ENCODE measurements at regions not wholly inside any gene's neighbourhood (a gene's known extent, or its start where the extent isn't known, plus 50 kb on each side); places are given as distances from the start of the nearest gene placed in this dataset.

DNA sequence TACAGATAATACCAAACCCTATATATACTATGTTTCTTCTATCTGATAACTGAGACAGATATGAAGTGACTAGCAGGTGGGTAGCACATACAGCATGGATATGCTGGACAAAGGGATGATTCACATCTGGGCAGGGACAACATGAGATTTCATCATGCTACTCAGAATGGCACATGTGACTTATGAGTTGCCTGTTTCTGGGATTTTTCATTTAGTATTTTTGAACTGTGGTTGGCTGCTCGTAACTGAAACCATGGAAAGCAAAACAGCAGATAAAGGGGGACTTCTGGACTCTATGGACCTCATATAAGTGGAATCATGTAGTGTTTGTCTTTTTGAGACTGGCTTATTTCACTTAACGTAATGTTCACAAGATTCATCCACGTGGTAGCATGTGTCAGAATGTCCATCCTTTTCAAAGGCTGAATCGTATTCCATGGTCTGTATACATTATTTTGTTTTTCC, 883.0 kb downstream of the TBC1D22A start:
- TF ChIP-seq SPI1 (IDR thresholded peaks at IDR 0.05; ENCODE audit: borderline replicate concordance, low read depth) (no peak), GABPA (IDR thresholded peaks at IDR 0.05; ENCODE audit: low read depth) (no peak), POLR2AphosphoS5 (IDR thresholded peaks at IDR 0.05; ENCODE audit: low read depth) (no peak)
- TF ChIP-seq, protein P1, sequence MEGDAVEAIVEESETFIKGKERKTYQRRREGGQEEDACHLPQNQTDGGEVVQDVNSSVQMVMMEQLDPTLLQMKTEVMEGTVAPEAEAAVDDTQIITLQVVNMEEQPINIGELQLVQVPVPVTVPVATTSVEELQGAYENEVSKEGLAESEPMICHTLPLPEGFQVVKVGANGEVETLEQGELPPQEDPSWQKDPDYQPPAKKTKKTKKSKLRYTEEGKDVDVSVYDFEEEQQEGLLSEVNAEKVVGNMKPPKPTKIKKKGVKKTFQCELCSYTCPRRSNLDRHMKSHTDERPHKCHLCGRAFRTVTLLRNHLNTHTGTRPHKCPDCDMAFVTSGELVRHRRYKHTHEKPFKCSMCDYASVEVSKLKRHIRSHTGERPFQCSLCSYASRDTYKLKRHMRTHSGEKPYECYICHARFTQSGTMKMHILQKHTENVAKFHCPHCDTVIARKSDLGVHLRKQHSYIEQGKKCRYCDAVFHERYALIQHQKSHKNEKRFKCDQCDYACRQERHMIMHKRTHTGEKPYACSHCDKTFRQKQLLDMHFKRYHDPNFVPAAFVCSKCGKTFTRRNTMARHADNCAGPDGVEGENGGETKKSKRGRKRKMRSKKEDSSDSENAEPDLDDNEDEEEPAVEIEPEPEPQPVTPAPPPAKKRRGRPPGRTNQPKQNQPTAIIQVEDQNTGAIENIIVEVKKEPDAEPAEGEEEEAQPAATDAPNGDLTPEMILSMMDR (IDR thresholded peaks at IDR 0.05; ENCODE audit: insufficient read depth, low read length): no peak
- TF ChIP-seq, protein P2, sequence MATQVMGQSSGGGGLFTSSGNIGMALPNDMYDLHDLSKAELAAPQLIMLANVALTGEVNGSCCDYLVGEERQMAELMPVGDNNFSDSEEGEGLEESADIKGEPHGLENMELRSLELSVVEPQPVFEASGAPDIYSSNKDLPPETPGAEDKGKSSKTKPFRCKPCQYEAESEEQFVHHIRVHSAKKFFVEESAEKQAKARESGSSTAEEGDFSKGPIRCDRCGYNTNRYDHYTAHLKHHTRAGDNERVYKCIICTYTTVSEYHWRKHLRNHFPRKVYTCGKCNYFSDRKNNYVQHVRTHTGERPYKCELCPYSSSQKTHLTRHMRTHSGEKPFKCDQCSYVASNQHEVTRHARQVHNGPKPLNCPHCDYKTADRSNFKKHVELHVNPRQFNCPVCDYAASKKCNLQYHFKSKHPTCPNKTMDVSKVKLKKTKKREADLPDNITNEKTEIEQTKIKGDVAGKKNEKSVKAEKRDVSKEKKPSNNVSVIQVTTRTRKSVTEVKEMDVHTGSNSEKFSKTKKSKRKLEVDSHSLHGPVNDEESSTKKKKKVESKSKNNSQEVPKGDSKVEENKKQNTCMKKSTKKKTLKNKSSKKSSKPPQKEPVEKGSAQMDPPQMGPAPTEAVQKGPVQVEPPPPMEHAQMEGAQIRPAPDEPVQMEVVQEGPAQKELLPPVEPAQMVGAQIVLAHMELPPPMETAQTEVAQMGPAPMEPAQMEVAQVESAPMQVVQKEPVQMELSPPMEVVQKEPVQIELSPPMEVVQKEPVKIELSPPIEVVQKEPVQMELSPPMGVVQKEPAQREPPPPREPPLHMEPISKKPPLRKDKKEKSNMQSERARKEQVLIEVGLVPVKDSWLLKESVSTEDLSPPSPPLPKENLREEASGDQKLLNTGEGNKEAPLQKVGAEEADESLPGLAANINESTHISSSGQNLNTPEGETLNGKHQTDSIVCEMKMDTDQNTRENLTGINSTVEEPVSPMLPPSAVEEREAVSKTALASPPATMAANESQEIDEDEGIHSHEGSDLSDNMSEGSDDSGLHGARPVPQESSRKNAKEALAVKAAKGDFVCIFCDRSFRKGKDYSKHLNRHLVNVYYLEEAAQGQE (IDR thresholded peaks at IDR 0.05; ENCODE audit: insufficient replicate concordance, low read depth): no peak
- no peak overlapping the region for H3K4me3 ChIP-seq (replicated peaks; ENCODE audit: insufficient read depth, low read length)
- H3K27ac ChIP-seq (replicated peaks): no peak overlapping the region
- DNase-seq (ENCODE audit: low read depth in 1 of 2, low spot score in 1 of 2): no peak
- H3K27me3 ChIP-seq (ENCODE audit: insufficient read depth, poor library complexity, severe bottlenecking): no peaks in the 10 kb centered on the region

DNA sequence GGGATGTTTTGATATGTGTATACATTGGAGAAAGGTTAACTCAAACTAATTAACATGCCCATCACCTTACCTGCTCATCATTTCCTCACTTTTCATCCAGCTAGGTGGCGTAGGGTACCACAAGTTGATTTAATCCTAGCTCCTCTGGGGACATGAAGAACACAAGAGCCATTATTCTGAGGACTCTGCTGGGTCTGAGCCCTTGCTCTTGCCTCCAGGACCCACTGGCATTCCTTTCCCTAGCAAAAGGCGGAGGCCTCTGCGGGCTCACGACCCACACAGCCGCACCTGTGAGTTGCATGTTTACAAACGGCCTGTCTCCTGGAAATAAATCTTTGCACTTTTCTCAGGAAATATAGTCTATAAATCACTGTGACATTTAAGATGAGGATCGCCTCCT, 871.9 kb downstream of the TBC1D22A start:
- no peak for DNase-seq (ENCODE audit: low read depth in 1 of 2, low spot score in 1 of 2)
- H3K27me3 ChIP-seq (ENCODE audit: insufficient read depth, poor library complexity, severe bottlenecking): no peaks in the 10 kb centered on the region
- TF ChIP-seq, protein P2 (IDR thresholded peaks at IDR 0.05; ENCODE audit: insufficient replicate concordance, low read depth): no peak
- no peak for TF ChIP-seq SPI1 (IDR thresholded peaks at IDR 0.05; ENCODE audit: borderline replicate concordance, low read depth)
- no peak for TF ChIP-seq GABPA (IDR thresholded peaks at IDR 0.05; ENCODE audit: low read depth)
- no peak for TF ChIP-seq POLR2AphosphoS5 (IDR thresholded peaks at IDR 0.05; ENCODE audit: low read depth)
- TF ChIP-seq, protein P1 (IDR thresholded peaks at IDR 0.05; ENCODE audit: insufficient read depth, low read length): no peak
- H3K27ac ChIP-seq (replicated peaks): no peak overlapping the region
- H3K4me3 ChIP-seq (replicated peaks; ENCODE audit: insufficient read depth, low read length): no peak overlapping the region

DNA sequence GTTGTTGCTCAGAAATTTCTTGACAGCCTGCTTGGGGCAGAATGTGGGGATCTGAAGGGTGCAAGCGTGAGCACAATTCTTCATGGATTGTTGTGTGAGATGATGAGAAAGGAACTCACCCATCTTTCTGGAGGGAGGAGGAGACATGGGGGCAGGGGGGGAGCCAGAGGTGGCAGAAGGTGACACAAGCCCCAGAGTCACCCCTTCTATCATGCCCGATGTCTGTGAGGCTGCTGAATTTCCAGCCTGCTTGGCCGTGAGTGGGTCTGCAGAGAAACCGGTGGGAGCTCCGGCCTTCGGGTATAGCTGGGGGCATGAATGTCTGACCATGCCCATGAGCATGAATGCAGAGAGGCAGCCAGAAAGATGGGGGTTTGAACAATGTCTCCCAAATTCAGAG, 870.7 kb downstream of the TBC1D22A start:
- Histone ChIP-seq H3K4me3 (replicated peaks; ENCODE audit: insufficient read depth, low read length) (no peak overlapping the region), H3K27ac (replicated peaks) (no peak overlapping the region), H3K27me3 (ENCODE audit: insufficient read depth, poor library complexity, severe bottlenecking) (no peaks in the 10 kb centered on the region)
- TF ChIP-seq GABPA (IDR thresholded peaks at IDR 0.05; ENCODE audit: low read depth) (no peak), SPI1 (IDR thresholded peaks at IDR 0.05; ENCODE audit: borderline replicate concordance, low read depth) (no peak), POLR2AphosphoS5 (IDR thresholded peaks at IDR 0.05; ENCODE audit: low read depth) (no peak)
- TF ChIP-seq, protein P1 (IDR thresholded peaks at IDR 0.05; ENCODE audit: insufficient read depth, low read length): no peak
- TF ChIP-seq, protein P2 (IDR thresholded peaks at IDR 0.05; ENCODE audit: insufficient replicate concordance, low read depth): no peak
- DNase-seq (ENCODE audit: low read depth in 1 of 2, low spot score in 1 of 2): no peak

Data from HL-60 (cell line).